ENCODE measurements at regions not wholly inside any gene's neighbourhood (a gene's known extent, or its start where the extent isn't known, plus 50 kb on each side); places are given as distances from the start of the nearest gene placed in this dataset.

DNA sequence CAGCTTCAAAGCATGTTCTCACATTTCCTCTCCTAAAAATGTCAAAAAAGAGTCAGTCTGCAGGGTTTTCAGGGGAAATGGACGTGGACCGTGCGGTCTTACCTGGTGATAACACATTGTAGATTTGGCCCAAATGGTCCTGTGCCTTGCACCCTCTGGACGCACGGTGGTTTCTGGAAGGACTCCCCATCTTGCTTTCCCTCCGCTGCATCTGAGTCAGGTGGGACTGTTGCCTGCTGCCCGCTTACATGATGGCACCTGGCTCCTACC, 1290.1 kb downstream of the TBC1D22A start:
- TF ChIP-seq, protein P1, sequence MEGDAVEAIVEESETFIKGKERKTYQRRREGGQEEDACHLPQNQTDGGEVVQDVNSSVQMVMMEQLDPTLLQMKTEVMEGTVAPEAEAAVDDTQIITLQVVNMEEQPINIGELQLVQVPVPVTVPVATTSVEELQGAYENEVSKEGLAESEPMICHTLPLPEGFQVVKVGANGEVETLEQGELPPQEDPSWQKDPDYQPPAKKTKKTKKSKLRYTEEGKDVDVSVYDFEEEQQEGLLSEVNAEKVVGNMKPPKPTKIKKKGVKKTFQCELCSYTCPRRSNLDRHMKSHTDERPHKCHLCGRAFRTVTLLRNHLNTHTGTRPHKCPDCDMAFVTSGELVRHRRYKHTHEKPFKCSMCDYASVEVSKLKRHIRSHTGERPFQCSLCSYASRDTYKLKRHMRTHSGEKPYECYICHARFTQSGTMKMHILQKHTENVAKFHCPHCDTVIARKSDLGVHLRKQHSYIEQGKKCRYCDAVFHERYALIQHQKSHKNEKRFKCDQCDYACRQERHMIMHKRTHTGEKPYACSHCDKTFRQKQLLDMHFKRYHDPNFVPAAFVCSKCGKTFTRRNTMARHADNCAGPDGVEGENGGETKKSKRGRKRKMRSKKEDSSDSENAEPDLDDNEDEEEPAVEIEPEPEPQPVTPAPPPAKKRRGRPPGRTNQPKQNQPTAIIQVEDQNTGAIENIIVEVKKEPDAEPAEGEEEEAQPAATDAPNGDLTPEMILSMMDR (IDR thresholded peaks at IDR 0.05) = no peak
- no peak for TF ChIP-seq EZH2 (IDR thresholded peaks at IDR 0.05; ENCODE audit: borderline replicate concordance, insufficient read depth, low read depth, low read length, poor library complexity, severe bottlenecking)
